ENCODE measurements at regions not wholly inside any gene's neighbourhood (a gene's known extent, or its start where the extent isn't known, plus 50 kb on each side); places are given as distances from the start of the nearest gene placed in this dataset.

DNA sequence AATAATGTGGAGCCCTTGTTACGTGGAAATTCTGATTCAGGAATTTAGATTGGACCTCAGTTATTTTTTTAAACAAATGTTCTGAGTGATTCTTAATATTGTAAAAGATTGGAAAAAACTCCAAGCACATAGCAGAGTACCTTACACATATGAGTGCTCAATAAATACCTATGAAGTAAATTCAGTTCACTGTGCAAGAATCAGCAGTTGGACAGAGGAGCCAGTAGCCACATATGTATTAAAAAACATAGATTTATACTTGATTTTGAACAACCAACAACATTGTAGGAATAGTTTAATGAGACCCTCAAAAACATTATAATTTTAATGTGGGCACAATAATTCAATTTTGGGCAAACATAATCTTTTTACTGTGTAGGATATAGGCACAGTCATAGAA is 109.3 kb upstream of the B3GAT2 start:
- TF ChIP-seq, protein P1, sequence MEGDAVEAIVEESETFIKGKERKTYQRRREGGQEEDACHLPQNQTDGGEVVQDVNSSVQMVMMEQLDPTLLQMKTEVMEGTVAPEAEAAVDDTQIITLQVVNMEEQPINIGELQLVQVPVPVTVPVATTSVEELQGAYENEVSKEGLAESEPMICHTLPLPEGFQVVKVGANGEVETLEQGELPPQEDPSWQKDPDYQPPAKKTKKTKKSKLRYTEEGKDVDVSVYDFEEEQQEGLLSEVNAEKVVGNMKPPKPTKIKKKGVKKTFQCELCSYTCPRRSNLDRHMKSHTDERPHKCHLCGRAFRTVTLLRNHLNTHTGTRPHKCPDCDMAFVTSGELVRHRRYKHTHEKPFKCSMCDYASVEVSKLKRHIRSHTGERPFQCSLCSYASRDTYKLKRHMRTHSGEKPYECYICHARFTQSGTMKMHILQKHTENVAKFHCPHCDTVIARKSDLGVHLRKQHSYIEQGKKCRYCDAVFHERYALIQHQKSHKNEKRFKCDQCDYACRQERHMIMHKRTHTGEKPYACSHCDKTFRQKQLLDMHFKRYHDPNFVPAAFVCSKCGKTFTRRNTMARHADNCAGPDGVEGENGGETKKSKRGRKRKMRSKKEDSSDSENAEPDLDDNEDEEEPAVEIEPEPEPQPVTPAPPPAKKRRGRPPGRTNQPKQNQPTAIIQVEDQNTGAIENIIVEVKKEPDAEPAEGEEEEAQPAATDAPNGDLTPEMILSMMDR (IDR thresholded peaks at IDR 0.05), result no peak
- TF ChIP-seq POLR2A (IDR thresholded peaks at IDR 0.05), result no peak
- intact Hi-C loops (cut with DNase I; ENCODE audit: low total_unique reads), result no loop called here
- no peak for DNase-seq (ENCODE audit: low spot score in 2 of 2)
- H3K4me3 ChIP-seq (ENCODE audit: low read depth, poor library complexity, severe bottlenecking), result no peak overlapping the region
- WGBS, 2 donors, result 83 to 91% methylated on average over 1 of the region's 1 CpG

DNA sequence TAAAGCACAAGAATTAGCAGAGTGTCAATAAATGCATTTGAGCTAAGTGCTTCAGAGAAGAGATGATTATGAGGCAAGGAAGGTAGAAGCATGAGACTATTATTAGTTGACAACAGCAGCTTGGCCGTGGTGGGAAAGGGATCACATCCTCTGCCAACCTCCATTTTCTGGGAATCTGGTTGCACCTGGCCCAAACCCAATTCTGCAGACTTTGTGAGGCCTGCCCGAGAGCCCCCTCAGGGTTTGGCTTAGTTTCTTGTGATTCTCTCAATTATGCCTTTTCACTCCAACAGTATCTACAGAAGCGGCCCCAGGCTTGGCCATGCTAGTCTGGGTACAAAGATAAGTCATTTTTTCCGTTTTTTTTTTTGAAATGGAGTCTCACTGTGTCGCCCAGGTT is 111.0 kb upstream of the B3GAT2 start:
- 74 to 79% methylated on average over 5 of the region's 5 CpGs for WGBS, 2 donors
- TF ChIP-seq, protein P1 (IDR thresholded peaks at IDR 0.05), result no peak
- no peak for TF ChIP-seq POLR2A (IDR thresholded peaks at IDR 0.05)
- intact Hi-C loops (cut with DNase I; ENCODE audit: low total_unique reads), result no loop called here
- H3K4me3 ChIP-seq (ENCODE audit: low read depth, poor library complexity, severe bottlenecking), result no peak overlapping the region
- no peak for DNase-seq (ENCODE audit: low spot score in 2 of 2)

DNA sequence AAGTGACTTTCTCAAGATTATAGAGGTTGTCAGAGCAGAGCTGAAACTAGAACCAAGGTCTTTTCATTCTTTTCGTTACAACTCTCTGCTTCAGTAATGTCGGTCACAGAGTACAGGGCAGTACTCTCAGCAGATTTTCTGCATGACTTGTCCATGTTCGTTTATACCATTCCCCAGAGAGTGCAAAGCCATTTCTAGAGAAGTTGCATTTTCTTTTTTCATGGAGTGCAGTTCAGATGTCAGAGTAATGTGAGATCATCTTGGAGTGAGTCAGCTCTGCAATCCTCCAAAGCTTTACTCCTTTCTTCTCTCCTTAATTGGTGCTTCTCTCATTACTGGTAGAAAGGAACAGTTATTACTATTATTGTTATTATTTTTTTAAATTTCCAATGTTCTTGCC is 115.6 kb upstream of the B3GAT2 start:
- no peak for DNase-seq (ENCODE audit: low spot score in 2 of 2)
- TF ChIP-seq POLR2A (IDR thresholded peaks at IDR 0.05), result no peak
- TF ChIP-seq, protein P1 (IDR thresholded peaks at IDR 0.05), result no peak
- intact Hi-C loops (cut with DNase I; ENCODE audit: low total_unique reads), result no loop called here
- 70 to 74% methylated on average over 3 of the region's 3 CpGs for WGBS, 2 donors
- no peak overlapping the region for H3K4me3 ChIP-seq (ENCODE audit: low read depth, poor library complexity, severe bottlenecking)

DNA sequence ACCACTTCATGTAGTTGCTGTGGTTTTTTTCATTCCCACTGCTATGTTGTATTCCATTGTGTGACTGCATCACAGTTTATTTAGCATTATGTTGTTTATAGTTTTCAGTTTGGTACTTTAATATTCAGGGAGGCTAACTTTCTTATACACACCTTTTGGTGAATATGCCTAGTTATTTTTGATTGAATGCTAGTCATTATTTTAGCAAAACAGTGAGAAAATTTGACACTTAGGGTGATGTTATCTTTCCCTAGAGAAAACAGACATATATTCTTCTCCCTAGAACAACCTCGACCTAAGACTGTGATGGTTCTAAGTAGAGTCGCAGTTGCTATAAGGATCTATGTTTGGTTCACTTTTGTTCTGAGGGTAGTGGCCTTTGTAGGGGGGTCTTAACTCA is 120.8 kb upstream of the B3GAT2 start:
- no peak overlapping the region for H3K4me3 ChIP-seq (ENCODE audit: low read depth, poor library complexity, severe bottlenecking)
- WGBS, 2 donors, result 85 to 95% methylated on average over 2 of the region's 2 CpGs
- no peak for DNase-seq (ENCODE audit: low spot score in 2 of 2)
- TF ChIP-seq, protein P1 (IDR thresholded peaks at IDR 0.05), result no peak
- no peak for TF ChIP-seq POLR2A (IDR thresholded peaks at IDR 0.05)
- intact Hi-C loops (cut with DNase I; ENCODE audit: low total_unique reads), result no loop called here

DNA sequence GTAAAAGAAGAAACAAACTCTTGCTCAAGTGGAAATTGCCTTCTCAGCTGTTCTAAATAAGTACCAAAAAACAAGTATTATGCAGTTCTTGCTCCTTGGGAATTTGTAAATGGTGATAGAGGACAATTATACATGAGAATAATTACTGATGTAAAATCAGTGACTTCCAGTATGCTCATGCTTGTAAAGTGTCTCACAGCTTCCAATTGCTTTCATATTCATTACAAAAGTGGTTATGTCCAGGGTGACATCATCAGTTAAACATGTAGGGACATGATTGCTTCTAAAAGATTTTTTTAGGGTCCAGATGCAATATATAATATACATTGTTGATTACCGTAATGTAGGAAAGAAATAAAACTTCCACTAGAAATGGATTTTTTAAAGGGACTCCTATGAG is 122.8 kb upstream of the B3GAT2 start:
- intact Hi-C loops (cut with DNase I; ENCODE audit: low total_unique reads), result no loop called here
- TF ChIP-seq POLR2A (IDR thresholded peaks at IDR 0.05), result no peak
- TF ChIP-seq, protein P1 (IDR thresholded peaks at IDR 0.05), result no peak
- no peak overlapping the region for H3K4me3 ChIP-seq (ENCODE audit: low read depth, poor library complexity, severe bottlenecking)
- 90 to 97% methylated on average over 1 of the region's 1 CpG for WGBS, 2 donors
- DNase-seq (ENCODE audit: low spot score in 2 of 2), result no peak

DNA sequence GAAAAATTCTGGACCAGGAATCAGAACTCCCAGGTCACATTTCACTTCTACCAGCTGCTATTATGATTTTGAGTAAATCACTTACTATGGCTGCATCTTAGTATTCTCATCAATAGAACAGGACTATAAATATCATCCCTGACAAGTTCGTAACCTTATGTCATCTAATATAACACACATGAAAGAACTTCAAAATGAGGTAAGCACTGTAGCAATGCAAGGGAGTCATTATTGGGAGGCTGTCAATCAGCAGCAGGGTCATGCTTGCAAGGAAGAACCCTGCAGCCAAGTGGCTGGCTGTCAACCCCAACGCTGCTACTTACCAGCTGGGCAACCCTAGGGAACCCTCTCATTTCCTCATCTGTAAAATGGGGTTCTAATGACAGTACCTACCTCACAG is 123.3 kb upstream of the B3GAT2 start:
- no peak overlapping the region for H3K4me3 ChIP-seq (ENCODE audit: low read depth, poor library complexity, severe bottlenecking)
- WGBS, 2 donors, result 56 to 60% methylated on average over 2 of the region's 2 CpGs
- TF ChIP-seq, protein P1 (IDR thresholded peaks at IDR 0.05), result no peak
- no peak for TF ChIP-seq POLR2A (IDR thresholded peaks at IDR 0.05)
- DNase-seq (ENCODE audit: low spot score in 2 of 2), result no peak
- intact Hi-C loops (cut with DNase I; ENCODE audit: low total_unique reads), result no loop called here

All from lower leg skin (tissue), 4 donors.